ENCODE measurements at regions not wholly inside any gene's neighbourhood (a gene's known extent, or its start where the extent isn't known, plus 50 kb on each side); places are given as distances from the start of the nearest gene placed in this dataset.

- H3K27me3 ChIP-seq (ENCODE audit: low read depth, low read length), result no peaks in the 10 kb centered on the region
- no peaks in the 10 kb centered on the region for H3K36me3 ChIP-seq (ENCODE audit: control insufficient read depth in 1 of 2, insufficient read depth in 2 of 2, low read length in 2 of 2)
- H3K4me3 ChIP-seq (ENCODE audit: low read depth in 1 of 2, low read length in 2 of 2), result no peak overlapping the region
- no peak overlapping the region for H3K27ac ChIP-seq (ENCODE audit: low read length)
- no peaks in the 10 kb centered on the region for H3K4me1 ChIP-seq (ENCODE audit: control insufficient read depth in 1 of 2, insufficient read depth in 2 of 2, low read length in 2 of 2)
- H3K9me3 ChIP-seq (ENCODE audit: control insufficient read depth in 1 of 2, low read length in 2 of 2), result no peaks in the 10 kb centered on the region
These were observed 396.0 kb downstream of the SOCS6 start for GRCh38 chr18:70684821-70685220.

- H3K27me3 ChIP-seq (ENCODE audit: low read depth, low read length), result no peaks in the 10 kb centered on the region
- H3K27ac ChIP-seq (ENCODE audit: low read length), result no peak overlapping the region
- no peaks in the 10 kb centered on the region for H3K36me3 ChIP-seq (ENCODE audit: control insufficient read depth in 1 of 2, insufficient read depth in 2 of 2, low read length in 2 of 2)
- H3K4me3 ChIP-seq (ENCODE audit: low read depth in 1 of 2, low read length in 2 of 2), result no peak overlapping the region
- H3K4me1 ChIP-seq (ENCODE audit: control insufficient read depth in 1 of 2, insufficient read depth in 2 of 2, low read length in 2 of 2), result no peaks in the 10 kb centered on the region
- no peaks in the 10 kb centered on the region for H3K9me3 ChIP-seq (ENCODE audit: control insufficient read depth in 1 of 2, low read length in 2 of 2)
These were observed 394.4 kb downstream of the SOCS6 start for GRCh38 chr18:70683263-70683662.

DNA sequence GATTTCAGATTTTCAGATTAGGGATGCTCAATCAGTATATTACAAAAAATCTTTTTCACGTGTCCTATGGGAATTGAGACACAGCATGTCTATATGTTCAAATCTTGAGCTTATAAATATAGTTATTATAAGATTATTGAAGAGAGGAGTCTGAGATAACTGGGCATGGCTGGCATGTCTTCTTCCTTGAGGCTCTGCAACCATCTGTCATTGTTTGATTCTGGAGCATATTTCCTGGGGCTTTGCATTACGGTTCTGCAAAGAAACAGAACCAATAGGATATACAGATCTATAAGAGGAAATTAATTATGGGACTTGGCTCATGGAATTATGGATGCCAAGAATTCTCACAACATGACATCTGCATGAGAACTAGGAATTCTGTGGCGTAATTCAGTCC, 386.1 kb downstream of the SOCS6 start:
- H3K4me1 ChIP-seq (ENCODE audit: control insufficient read depth in 1 of 2, insufficient read depth in 2 of 2, low read length in 2 of 2), result no peaks in the 10 kb centered on the region
- H3K4me3 ChIP-seq (ENCODE audit: low read depth in 1 of 2, low read length in 2 of 2), result no peak overlapping the region
- no peaks in the 10 kb centered on the region for H3K36me3 ChIP-seq (ENCODE audit: control insufficient read depth in 1 of 2, insufficient read depth in 2 of 2, low read length in 2 of 2)
- no peaks in the 10 kb centered on the region for H3K27me3 ChIP-seq (ENCODE audit: low read depth, low read length)
- no peak overlapping the region for H3K27ac ChIP-seq (ENCODE audit: low read length)
- peaks cover 0 to 4% of the 10 kb centered on the region in 2 donors for H3K9me3 ChIP-seq (ENCODE audit: control insufficient read depth in 1 of 2, low read length in 2 of 2)

DNA sequence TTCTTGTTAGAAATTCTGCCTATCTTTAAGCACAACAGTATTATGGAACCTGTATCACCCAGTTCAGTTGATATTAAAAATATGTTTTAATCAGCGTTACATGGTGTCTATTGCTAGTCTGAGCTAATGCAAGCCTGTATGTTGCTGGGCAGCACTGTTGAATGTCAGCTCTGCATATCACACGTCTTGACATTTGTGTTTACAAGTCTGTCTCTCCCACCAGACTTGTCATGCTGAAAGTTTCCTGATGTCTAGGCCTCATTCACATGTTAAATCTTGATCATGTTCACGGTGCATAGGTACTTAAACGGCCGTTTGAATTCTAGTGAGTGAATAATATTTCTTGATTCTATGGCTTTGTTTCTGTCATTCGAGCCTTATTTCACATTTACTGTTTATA, 385.0 kb downstream of the SOCS6 start:
- peaks cover 0 to 5% of the 10 kb centered on the region in 2 donors for H3K9me3 ChIP-seq (ENCODE audit: control insufficient read depth in 1 of 2, low read length in 2 of 2)
- no peak overlapping the region for H3K4me3 ChIP-seq (ENCODE audit: low read depth in 1 of 2, low read length in 2 of 2)
- H3K36me3 ChIP-seq (ENCODE audit: control insufficient read depth in 1 of 2, insufficient read depth in 2 of 2, low read length in 2 of 2), result no peaks in the 10 kb centered on the region
- no peaks in the 10 kb centered on the region for H3K4me1 ChIP-seq (ENCODE audit: control insufficient read depth in 1 of 2, insufficient read depth in 2 of 2, low read length in 2 of 2)
- no peaks in the 10 kb centered on the region for H3K27me3 ChIP-seq (ENCODE audit: low read depth, low read length)
- no peak overlapping the region for H3K27ac ChIP-seq (ENCODE audit: low read length)

GRCh38 chr18:70672581-70672980, 383.7 kb downstream of the SOCS6 start:
- Histone ChIP-seq H3K4me3 (ENCODE audit: low read depth in 1 of 2, low read length in 2 of 2) (no peak overlapping the region), H3K4me1 (ENCODE audit: control insufficient read depth in 1 of 2, insufficient read depth in 2 of 2, low read length in 2 of 2) (no peaks in the 10 kb centered on the region), H3K36me3 (ENCODE audit: control insufficient read depth in 1 of 2, insufficient read depth in 2 of 2, low read length in 2 of 2) (no peaks in the 10 kb centered on the region), H3K27ac (ENCODE audit: low read length) (no peak overlapping the region), H3K27me3 (ENCODE audit: low read depth, low read length) (no peaks in the 10 kb centered on the region), H3K9me3 (ENCODE audit: control insufficient read depth in 1 of 2, low read length in 2 of 2) (peaks cover 0 to 5% of the 10 kb centered on the region in 2 donors)

DNA sequence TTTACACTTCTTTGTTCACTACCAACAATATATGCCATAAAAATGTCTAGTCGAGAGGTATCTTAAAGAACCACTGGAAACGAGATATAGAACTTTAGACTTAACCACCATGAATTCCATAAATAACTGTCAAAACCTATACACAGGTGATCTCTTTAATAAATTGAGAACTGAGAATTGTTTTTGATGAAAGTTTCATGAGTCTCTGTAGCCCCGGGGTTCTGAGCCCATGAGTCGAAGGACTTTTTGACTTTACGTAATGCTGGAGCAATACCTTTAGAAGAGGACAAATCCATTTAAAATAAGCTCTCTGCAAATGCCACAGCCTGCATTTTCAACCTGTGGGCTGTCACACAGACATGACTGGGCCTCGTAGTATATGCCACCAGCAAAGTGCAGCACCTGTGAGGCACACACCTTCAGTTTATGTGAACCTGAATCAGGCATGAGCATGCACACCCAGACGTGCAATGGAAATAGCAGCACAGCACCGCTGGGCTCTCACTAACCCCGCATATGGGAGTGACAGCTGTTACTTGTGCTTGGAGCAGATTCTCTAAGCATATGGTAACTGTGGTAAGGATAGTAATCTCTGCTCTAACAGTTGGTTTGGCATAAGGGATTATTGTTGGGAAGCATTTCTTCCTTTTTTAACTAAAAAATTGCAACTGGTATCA, 383.2 kb downstream of the SOCS6 start:
- H3K27me3 ChIP-seq (ENCODE audit: low read depth, low read length), result no peaks in the 10 kb centered on the region
- no peak overlapping the region for H3K4me3 ChIP-seq (ENCODE audit: low read depth in 1 of 2, low read length in 2 of 2)
- no peaks in the 10 kb centered on the region for H3K4me1 ChIP-seq (ENCODE audit: control insufficient read depth in 1 of 2, insufficient read depth in 2 of 2, low read length in 2 of 2)
- no peak overlapping the region for H3K27ac ChIP-seq (ENCODE audit: low read length)
- no peaks in the 10 kb centered on the region for H3K36me3 ChIP-seq (ENCODE audit: control insufficient read depth in 1 of 2, insufficient read depth in 2 of 2, low read length in 2 of 2)
- H3K9me3 ChIP-seq (ENCODE audit: control insufficient read depth in 1 of 2, low read length in 2 of 2), result peaks cover 0 to 5% of the 10 kb centered on the region in 2 donors

DNA sequence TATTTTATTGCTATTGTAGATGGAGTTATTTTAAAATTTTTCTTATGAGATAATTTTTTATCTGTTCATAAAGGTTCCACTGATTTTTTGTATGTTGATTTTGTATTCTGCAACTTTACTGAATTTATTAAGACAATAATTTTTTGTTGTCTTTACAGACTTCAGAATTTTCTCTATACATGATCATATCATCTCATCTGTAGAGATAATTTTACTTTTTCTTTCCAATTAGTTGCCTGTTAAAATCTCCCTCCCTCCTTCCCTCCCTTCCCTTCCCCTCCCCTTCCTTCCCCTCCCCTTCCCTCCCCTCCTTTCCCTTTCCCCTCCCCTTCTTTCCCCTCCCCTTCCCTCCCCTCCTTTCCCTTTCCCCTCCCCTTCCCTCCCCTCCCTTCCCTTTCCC, 378.1 kb downstream of the SOCS6 start:
- Histone ChIP-seq H3K4me3 (ENCODE audit: low read depth in 1 of 2, low read length in 2 of 2) (no peak overlapping the region), H3K36me3 (ENCODE audit: control insufficient read depth in 1 of 2, insufficient read depth in 2 of 2, low read length in 2 of 2) (no peaks in the 10 kb centered on the region)

GRCh38 chr18:70663141-70663540, 374.3 kb downstream of the SOCS6 start:
- no peaks in the 10 kb centered on the region for H3K4me1 ChIP-seq (ENCODE audit: control insufficient read depth in 1 of 2, insufficient read depth in 2 of 2, low read length in 2 of 2)
- H3K9me3 ChIP-seq (ENCODE audit: control insufficient read depth in 1 of 2, low read length in 2 of 2), result no peaks in the 10 kb centered on the region
- H3K27me3 ChIP-seq (ENCODE audit: low read depth, low read length), result no peaks in the 10 kb centered on the region
- H3K36me3 ChIP-seq (ENCODE audit: control insufficient read depth in 1 of 2, insufficient read depth in 2 of 2, low read length in 2 of 2), result no peaks in the 10 kb centered on the region
- no peak overlapping the region for H3K4me3 ChIP-seq (ENCODE audit: low read depth in 1 of 2, low read length in 2 of 2)
- H3K27ac ChIP-seq (ENCODE audit: low read length), result no peak overlapping the region

More for the DNA sequence above, 378.1 kb downstream of the SOCS6 start:
- no peaks in the 10 kb centered on the region for H3K27me3 ChIP-seq (ENCODE audit: low read depth, low read length)
- H3K4me1 ChIP-seq (ENCODE audit: control insufficient read depth in 1 of 2, insufficient read depth in 2 of 2, low read length in 2 of 2), result no peaks in the 10 kb centered on the region
- peaks cover 0 to 5% of the 10 kb centered on the region in 2 donors for H3K9me3 ChIP-seq (ENCODE audit: control insufficient read depth in 1 of 2, low read length in 2 of 2)
- H3K27ac ChIP-seq (ENCODE audit: low read length), result no peak overlapping the region

GRCh38 chr18:70662588-70662987, 373.7 kb downstream of the SOCS6 start:
- H3K27ac ChIP-seq (ENCODE audit: low read length), result no peak overlapping the region
- no peaks in the 10 kb centered on the region for H3K27me3 ChIP-seq (ENCODE audit: low read depth, low read length)
- no peaks in the 10 kb centered on the region for H3K4me1 ChIP-seq (ENCODE audit: control insufficient read depth in 1 of 2, insufficient read depth in 2 of 2, low read length in 2 of 2)
- no peaks in the 10 kb centered on the region for H3K9me3 ChIP-seq (ENCODE audit: control insufficient read depth in 1 of 2, low read length in 2 of 2)
- no peaks in the 10 kb centered on the region for H3K36me3 ChIP-seq (ENCODE audit: control insufficient read depth in 1 of 2, insufficient read depth in 2 of 2, low read length in 2 of 2)
- no peak overlapping the region for H3K4me3 ChIP-seq (ENCODE audit: low read depth in 1 of 2, low read length in 2 of 2)

- H3K4me3 ChIP-seq (ENCODE audit: low read depth in 1 of 2, low read length in 2 of 2), result no peak overlapping the region
- H3K9me3 ChIP-seq (ENCODE audit: control insufficient read depth in 1 of 2, low read length in 2 of 2), result peaks cover 0 to 3% of the 10 kb centered on the region in 2 donors
- no peaks in the 10 kb centered on the region for H3K36me3 ChIP-seq (ENCODE audit: control insufficient read depth in 1 of 2, insufficient read depth in 2 of 2, low read length in 2 of 2)
- H3K4me1 ChIP-seq (ENCODE audit: control insufficient read depth in 1 of 2, insufficient read depth in 2 of 2, low read length in 2 of 2), result no peaks in the 10 kb centered on the region
- no peaks in the 10 kb centered on the region for H3K27me3 ChIP-seq (ENCODE audit: low read depth, low read length)
- H3K27ac ChIP-seq (ENCODE audit: low read length), result no peak overlapping the region
These were observed 370.4 kb downstream of the SOCS6 start for GRCh38 chr18:70659036-70659925.

DNA sequence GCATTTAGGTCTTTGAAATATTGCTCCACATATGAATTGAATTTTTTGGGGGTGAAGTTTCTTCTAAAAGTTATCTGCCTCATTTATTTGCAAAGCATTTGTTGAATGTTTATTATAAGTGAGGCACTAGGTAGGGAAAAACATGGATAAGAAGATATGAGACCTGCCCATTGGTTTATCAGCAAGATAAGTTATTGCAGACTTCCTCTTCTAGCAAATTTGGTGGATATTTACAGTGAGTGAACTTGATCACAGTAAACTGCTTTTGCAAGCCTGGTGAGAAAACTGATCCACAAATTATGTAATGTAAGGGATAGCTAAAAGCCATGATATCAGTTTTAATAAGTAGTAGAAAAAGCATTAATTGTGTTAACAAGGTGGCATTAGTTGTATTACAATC, 364.8 kb downstream of the SOCS6 start:
- Histone ChIP-seq H3K36me3 (ENCODE audit: control insufficient read depth in 1 of 2, insufficient read depth in 2 of 2, low read length in 2 of 2) (no peaks in the 10 kb centered on the region), H3K4me3 (ENCODE audit: low read depth in 1 of 2, low read length in 2 of 2) (no peak overlapping the region), H3K27ac (ENCODE audit: low read length) (no peak overlapping the region), H3K27me3 (ENCODE audit: low read depth, low read length) (no peaks in the 10 kb centered on the region), H3K9me3 (ENCODE audit: control insufficient read depth in 1 of 2, low read length in 2 of 2) (peaks cover 0 to 3% of the 10 kb centered on the region in 2 donors), H3K4me1 (ENCODE audit: control insufficient read depth in 1 of 2, insufficient read depth in 2 of 2, low read length in 2 of 2) (no peaks in the 10 kb centered on the region)
